ENCODE measurements at regions not wholly inside any gene's neighbourhood (a gene's known extent, or its start where the extent isn't known, plus 50 kb on each side); places are given as distances from the start of the nearest gene placed in this dataset.

- no peak for TF ChIP-seq SIN3A (IDR thresholded peaks at IDR 0.05; ENCODE audit: borderline replicate concordance, insufficient read depth, low read length)
- no peak for TF ChIP-seq FOXP2 (optimal IDR thresholded peaks at IDR 0.05; ENCODE audit: borderline replicate concordance, extremely low read depth, extremely low read length, insufficient read depth)
- no peak for TF ChIP-seq TAF1 (IDR thresholded peaks at IDR 0.05; ENCODE audit: borderline replicate concordance, insufficient read depth, low read length)
- TF ChIP-seq POLR2AphosphoS5 (IDR thresholded peaks at IDR 0.05; ENCODE audit: low read depth, low read length): no peak
- TF ChIP-seq REST (IDR thresholded peaks at IDR 0.05; ENCODE audit: insufficient read depth in 1 of 2, low read depth in 2 of 2, low read length in 2 of 2): no peak
Observed at GRCh38 chr3:21914451-21914850, 163.4 kb upstream of the ZNF385D start.

- TF ChIP-seq SIN3A (IDR thresholded peaks at IDR 0.05; ENCODE audit: borderline replicate concordance, insufficient read depth, low read length): no peak
- TF ChIP-seq FOXP2 (optimal IDR thresholded peaks at IDR 0.05; ENCODE audit: borderline replicate concordance, extremely low read depth, extremely low read length, insufficient read depth): no peak
Observed at GRCh38 chr3:21919383-21919782, 168.4 kb upstream of the ZNF385D start.

GRCh38 chr3:21920421-21920861 is 169.4 kb upstream of the ZNF385D start:
- no peak for TF ChIP-seq SIN3A (IDR thresholded peaks at IDR 0.05; ENCODE audit: borderline replicate concordance, insufficient read depth, low read length)
- no peak for TF ChIP-seq TAF1 (IDR thresholded peaks at IDR 0.05; ENCODE audit: borderline replicate concordance, insufficient read depth, low read length)
- TF ChIP-seq FOXP2 (optimal IDR thresholded peaks at IDR 0.05; ENCODE audit: borderline replicate concordance, extremely low read depth, extremely low read length, insufficient read depth): no peak
- TF ChIP-seq REST (IDR thresholded peaks at IDR 0.05; ENCODE audit: insufficient read depth in 1 of 2, low read depth in 2 of 2, low read length in 2 of 2): no peak

GRCh38 chr3:21927261-21927660 is 176.3 kb upstream of the ZNF385D start:
- no peak for TF ChIP-seq SIN3A (IDR thresholded peaks at IDR 0.05; ENCODE audit: borderline replicate concordance, insufficient read depth, low read length)
- no peak for TF ChIP-seq FOXP2 (optimal IDR thresholded peaks at IDR 0.05; ENCODE audit: borderline replicate concordance, extremely low read depth, extremely low read length, insufficient read depth)
- TF ChIP-seq POLR2AphosphoS5 (IDR thresholded peaks at IDR 0.05; ENCODE audit: low read depth, low read length): no peak
- TF ChIP-seq TAF1 (IDR thresholded peaks at IDR 0.05; ENCODE audit: borderline replicate concordance, insufficient read depth, low read length): no peak
- TF ChIP-seq REST (IDR thresholded peaks at IDR 0.05; ENCODE audit: insufficient read depth in 1 of 2, low read depth in 2 of 2, low read length in 2 of 2): no peak

GRCh38 chr3:21934591-21934990 is 183.6 kb upstream of the ZNF385D start:
- TF ChIP-seq TAF1 (IDR thresholded peaks at IDR 0.05; ENCODE audit: borderline replicate concordance, insufficient read depth, low read length): no peak
- TF ChIP-seq POLR2AphosphoS5 (IDR thresholded peaks at IDR 0.05; ENCODE audit: low read depth, low read length): no peak
- no peak for TF ChIP-seq FOXP2 (optimal IDR thresholded peaks at IDR 0.05; ENCODE audit: borderline replicate concordance, extremely low read depth, extremely low read length, insufficient read depth)
- no peak for TF ChIP-seq SIN3A (IDR thresholded peaks at IDR 0.05; ENCODE audit: borderline replicate concordance, insufficient read depth, low read length)
- no peak for TF ChIP-seq REST (IDR thresholded peaks at IDR 0.05; ENCODE audit: insufficient read depth in 1 of 2, low read depth in 2 of 2, low read length in 2 of 2)
